ENCODE measurements at regions not wholly inside any gene's neighbourhood (a gene's known extent, or its start where the extent isn't known, plus 50 kb on each side); places are given as distances from the start of the nearest gene placed in this dataset.

DNA sequence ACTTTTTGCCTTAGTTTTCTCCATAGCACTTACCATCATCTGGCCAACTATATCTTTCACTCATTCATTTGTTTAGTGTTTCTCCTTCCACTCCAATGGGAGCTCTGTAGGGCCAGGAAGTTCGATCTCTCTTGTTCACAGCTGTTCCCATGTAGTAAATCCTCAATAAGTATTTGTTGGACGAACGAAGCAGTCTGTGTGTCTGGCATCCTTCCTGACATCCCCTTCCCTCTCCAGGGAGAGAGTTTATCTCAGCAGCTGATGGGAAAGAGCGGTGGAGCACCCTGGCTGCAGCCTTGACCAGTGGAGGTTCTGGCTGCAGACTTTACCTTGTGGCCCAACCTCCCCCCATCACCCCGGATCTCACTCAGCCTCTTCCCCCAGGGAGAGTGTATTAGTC, 141.7 kb downstream of the CHST1 start:
- Histone ChIP-seq H4K20me1 (replicated peaks; ENCODE audit: control insufficient read depth, extremely low read depth, insufficient read depth, low read length) (no peaks in the 10 kb centered on the region), H3K4me2 (ENCODE audit: insufficient read depth, low read length) (no peak overlapping the region), H3K27ac (ENCODE audit: insufficient read depth, low read depth, low read length) (no peak overlapping the region), H3K9me1 (replicated peaks; ENCODE audit: control insufficient read depth, extremely low read depth, insufficient read depth, low read length) (no peaks in the 10 kb centered on the region), H3K4me1 (ENCODE audit: control insufficient read depth, extremely low read depth, insufficient read depth, low read length) (no peaks in the 10 kb centered on the region), H3K9ac (replicated peaks; ENCODE audit: extremely low read depth, insufficient read depth, low read length) (no peak overlapping the region), H3K79me2 (ENCODE audit: control insufficient read depth, insufficient read depth, low read length) (no peaks in the 10 kb centered on the region), H3K36me3 (ENCODE audit: control insufficient read depth in 2 of 2, extremely low read depth in 1 of 2, insufficient read depth in 2 of 2, low read length in 2 of 2) (no peaks in the 10 kb centered on the region), H2AFZ (ENCODE audit: low read depth, low read length) (no peak overlapping the region), H3K4me3 (replicated peaks in 1 of 3; ENCODE audit: insufficient read depth in 1 of 3, low read depth in 1 of 3, low read length in 3 of 3) (no peak overlapping the region), H3K9me3 (replicated peaks; ENCODE audit: control insufficient read depth, insufficient read depth, low read length) (no peaks in the 10 kb centered on the region), H3K27me3 (ENCODE audit: control insufficient read depth in 2 of 2, insufficient read depth in 2 of 2, low read length in 2 of 2) (peaks cover 0 to 4% of the 10 kb centered on the region in 2 experiments)
- DNase-seq (ENCODE audit: low read depth, low spot score) (no peak), FAIRE-seq (no peak)
- TF ChIP-seq, protein P1, sequence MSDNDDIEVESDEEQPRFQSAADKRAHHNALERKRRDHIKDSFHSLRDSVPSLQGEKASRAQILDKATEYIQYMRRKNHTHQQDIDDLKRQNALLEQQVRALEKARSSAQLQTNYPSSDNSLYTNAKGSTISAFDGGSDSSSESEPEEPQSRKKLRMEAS (IDR thresholded peaks at IDR 0.05; ENCODE audit: insufficient read depth, insufficient read length): no peak
- TF ChIP-seq MYC (IDR thresholded peaks at IDR 0.05; ENCODE audit: low read depth, low read length): no peak
- no peak for TF ChIP-seq JUN (IDR thresholded peaks at IDR 0.05; ENCODE audit: borderline replicate concordance, insufficient read depth, insufficient read length, low read depth)
- TF ChIP-seq POLR2AphosphoS5 (IDR thresholded peaks at IDR 0.05; ENCODE audit: insufficient read depth, low read depth, low read length): no peak
- TF ChIP-seq, protein P2, sequence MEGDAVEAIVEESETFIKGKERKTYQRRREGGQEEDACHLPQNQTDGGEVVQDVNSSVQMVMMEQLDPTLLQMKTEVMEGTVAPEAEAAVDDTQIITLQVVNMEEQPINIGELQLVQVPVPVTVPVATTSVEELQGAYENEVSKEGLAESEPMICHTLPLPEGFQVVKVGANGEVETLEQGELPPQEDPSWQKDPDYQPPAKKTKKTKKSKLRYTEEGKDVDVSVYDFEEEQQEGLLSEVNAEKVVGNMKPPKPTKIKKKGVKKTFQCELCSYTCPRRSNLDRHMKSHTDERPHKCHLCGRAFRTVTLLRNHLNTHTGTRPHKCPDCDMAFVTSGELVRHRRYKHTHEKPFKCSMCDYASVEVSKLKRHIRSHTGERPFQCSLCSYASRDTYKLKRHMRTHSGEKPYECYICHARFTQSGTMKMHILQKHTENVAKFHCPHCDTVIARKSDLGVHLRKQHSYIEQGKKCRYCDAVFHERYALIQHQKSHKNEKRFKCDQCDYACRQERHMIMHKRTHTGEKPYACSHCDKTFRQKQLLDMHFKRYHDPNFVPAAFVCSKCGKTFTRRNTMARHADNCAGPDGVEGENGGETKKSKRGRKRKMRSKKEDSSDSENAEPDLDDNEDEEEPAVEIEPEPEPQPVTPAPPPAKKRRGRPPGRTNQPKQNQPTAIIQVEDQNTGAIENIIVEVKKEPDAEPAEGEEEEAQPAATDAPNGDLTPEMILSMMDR (IDR thresholded peaks at IDR 0.05; ENCODE audit: extremely low read depth in 1 of 2, insufficient read depth in 1 of 2, low read depth in 1 of 2, low read length in 2 of 2): no peak
- TF ChIP-seq GATA2 (IDR thresholded peaks at IDR 0.05; ENCODE audit: insufficient read depth, insufficient read length, low read depth, low read length): no peak
- TF ChIP-seq EZH2 (IDR thresholded peaks at IDR 0.05; ENCODE audit: borderline replicate concordance, low read depth, low read length, severe bottlenecking): no peak
- no peak for TF ChIP-seq FOS (IDR thresholded peaks at IDR 0.05; ENCODE audit: borderline replicate concordance, insufficient read depth, low read length)
- no peak for TF ChIP-seq POLR2A (IDR thresholded peaks at IDR 0.05; ENCODE audit: low read depth, low read length)
- intact Hi-C loops (cut with micrococcal nuclease): loop anchor here (10.0 kb wide), 1 partner anchor 251 kb away; no protein-coding TSS in a partner anchor
- CTCF ChIA-PET: no interaction called here
- POLR2A ChIA-PET: no interaction called here
- dilution Hi-C loops (cut with MboI; ENCODE audit: extremely low pct_ligation_motif_present, low sequenced_read_pairs): no loop called here
- no TSS peak for BruUV-seq (replicated peaks)

Measured in endothelial cell of umbilical vein (primary cell).